Loucy (cell line): ENCODE measurements at regions not wholly inside any gene's neighbourhood (a gene's known extent, or its start where the extent isn't known, plus 50 kb on each side); places are given as distances from the start of the nearest gene placed in this dataset.

ENCODE experiments used
- EZH2phosphoT487 ChIP-seq: fragments of 200-600 bp; IDR thresholded peaks from 2 replicates; pipeline ENCODE4 v1.6.1; 2018; ENCODE audit warnings: antibody characterized with exemption, mild to moderate bottlenecking, moderate library complexity, borderline replicate concordance
- TF ChIP-seq, protein P1 (sequence below): fragments of 200-600 bp; sonication (generic); conservative IDR thresholded peaks from 2 replicates; pipeline ENCODE4 v1.5.1; 2014; ENCODE audit warnings: mild to moderate bottlenecking, antibody characterized with exemption, low read length

DNA sequence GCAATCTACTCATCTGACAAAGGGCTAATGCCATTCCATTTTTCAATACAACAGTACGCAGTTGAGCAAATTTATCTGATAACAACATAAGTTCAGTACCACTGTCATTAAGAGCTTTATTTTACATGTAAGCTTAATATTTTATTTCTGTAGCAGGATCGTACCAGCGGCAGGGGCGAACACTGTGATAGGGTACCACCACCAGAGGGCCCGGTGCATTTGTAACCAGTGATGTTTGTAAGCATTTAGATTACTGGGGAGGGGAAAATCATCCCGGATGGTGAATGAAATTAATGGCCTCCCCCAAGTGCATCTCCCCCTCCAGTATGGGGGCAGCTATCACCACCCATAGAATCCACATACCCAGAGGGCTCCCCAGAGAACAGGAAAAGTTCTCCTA, 179.0 kb downstream of the ADGRA3 start:
- TF ChIP-seq, protein P1, sequence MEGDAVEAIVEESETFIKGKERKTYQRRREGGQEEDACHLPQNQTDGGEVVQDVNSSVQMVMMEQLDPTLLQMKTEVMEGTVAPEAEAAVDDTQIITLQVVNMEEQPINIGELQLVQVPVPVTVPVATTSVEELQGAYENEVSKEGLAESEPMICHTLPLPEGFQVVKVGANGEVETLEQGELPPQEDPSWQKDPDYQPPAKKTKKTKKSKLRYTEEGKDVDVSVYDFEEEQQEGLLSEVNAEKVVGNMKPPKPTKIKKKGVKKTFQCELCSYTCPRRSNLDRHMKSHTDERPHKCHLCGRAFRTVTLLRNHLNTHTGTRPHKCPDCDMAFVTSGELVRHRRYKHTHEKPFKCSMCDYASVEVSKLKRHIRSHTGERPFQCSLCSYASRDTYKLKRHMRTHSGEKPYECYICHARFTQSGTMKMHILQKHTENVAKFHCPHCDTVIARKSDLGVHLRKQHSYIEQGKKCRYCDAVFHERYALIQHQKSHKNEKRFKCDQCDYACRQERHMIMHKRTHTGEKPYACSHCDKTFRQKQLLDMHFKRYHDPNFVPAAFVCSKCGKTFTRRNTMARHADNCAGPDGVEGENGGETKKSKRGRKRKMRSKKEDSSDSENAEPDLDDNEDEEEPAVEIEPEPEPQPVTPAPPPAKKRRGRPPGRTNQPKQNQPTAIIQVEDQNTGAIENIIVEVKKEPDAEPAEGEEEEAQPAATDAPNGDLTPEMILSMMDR: 0 out of 2 replicates have a peak, but pooled peaks have one; percentile 22
- TF ChIP-seq EZH2phosphoT487: no peak
